Cerebellar cortex (tissue), 1 donor: ENCODE measurements at regions not wholly inside any gene's neighbourhood (a gene's known extent, or its start where the extent isn't known, plus 50 kb on each side); places are given as distances from the start of the nearest gene placed in this dataset.
"Not testable (repeated sequence)": the region's sequence is repeated elsewhere in the genome, so short reads cannot be mapped to it uniquely, and the experiment has no call there.

ENCODE experiments used
- DNase-seq: peaks from one replicate; pipeline ENCODE4 v3.0.0-alpha.2; 2015; ENCODE audit warnings: low spot score

GRCh38 chr22:22193923-22194322 lies 50.7 kb upstream of the VPREB1 start:
- no peak for DNase-seq

- DNase-seq = not testable (repeated sequence)
Measured at GRCh38 chr22:22193462-22193861, 51.1 kb upstream of the VPREB1 start.

GRCh38 chr22:22193006-22193405 lies 51.6 kb upstream of the VPREB1 start:
- not testable (repeated sequence) for DNase-seq

GRCh38 chr22:22189796-22190195 lies 54.8 kb upstream of the VPREB1 start:
- not testable (repeated sequence) for DNase-seq

GRCh38 chr22:22187863-22188262 lies 56.7 kb upstream of the VPREB1 start:
- DNase-seq = not testable (repeated sequence)

- DNase-seq = no peak
Measured at GRCh38 chr22:22187299-22187698, 57.3 kb upstream of the VPREB1 start.

GRCh38 chr22:22185844-22186499 lies 58.6 kb upstream of the VPREB1 start:
- no peak for DNase-seq

GRCh38 chr22:22185217-22185616 lies 59.4 kb upstream of the VPREB1 start:
- no peak for DNase-seq

- DNase-seq = no peak
Measured at GRCh38 chr22:22184277-22184807, 60.2 kb upstream of the VPREB1 start.

GRCh38 chr22:22182990-22183264 lies 61.7 kb upstream of the VPREB1 start:
- no peak for DNase-seq

GRCh38 chr22:22182218-22182989 lies 62.2 kb upstream of the VPREB1 start:
- DNase-seq = no peak

GRCh38 chr22:22181341-22181850 lies 63.2 kb upstream of the VPREB1 start:
- no peak for DNase-seq

- no peak for DNase-seq
Measured at GRCh38 chr22:22180738-22181285, 63.8 kb upstream of the VPREB1 start.

GRCh38 chr22:22179858-22180257 lies 64.7 kb upstream of the VPREB1 start:
- DNase-seq = no peak

- DNase-seq = no peak
Measured at GRCh38 chr22:22178992-22179391, 65.6 kb upstream of the VPREB1 start.

GRCh38 chr22:22178355-22178965 lies 66.1 kb upstream of the VPREB1 start:
- DNase-seq = no peak

GRCh38 chr22:22176929-22177616 lies 67.5 kb upstream of the VPREB1 start:
- DNase-seq = no peak

- DNase-seq = not testable (repeated sequence)
Measured at GRCh38 chr22:22172896-22173628, 71.5 kb upstream of the VPREB1 start.

- peak; percentile 8 for DNase-seq
Measured at GRCh38 chr22:22171357-22172218, 73.0 kb upstream of the VPREB1 start.

- no peak for DNase-seq
Measured at GRCh38 chr22:22169923-22170322, 74.7 kb upstream of the VPREB1 start.
